SK-N-SH (cell line): ENCODE measurements at regions not wholly inside any gene's neighbourhood (a gene's known extent, or its start where the extent isn't known, plus 50 kb on each side); places are given as distances from the start of the nearest gene placed in this dataset.

ENCODE experiments used
- RAD21 ChIP-seq: IDR thresholded peaks from 2 replicates; pipeline ENCODE4 v1.6.1; 2012; ENCODE audit warnings: mild to moderate bottlenecking, low read length
- YY1 ChIP-seq: IDR thresholded peaks from 2 replicates; pipeline ENCODE4 v1.4.0; 2012; ENCODE audit warnings: low read depth, mild to moderate bottlenecking
- small RNA-seq, 7 experiments: library from RNA; depleted of rRNA; stranded (forward); fragments of <200 nt; gene quantifications; one replicate each; pipeline ENCODE3, GENCODE V24; 2012
- TF ChIP-seq, protein P1 (sequence below): IDR thresholded peaks from 2 replicates; pipeline ENCODE4 v1.6.1; 2012; ENCODE audit warnings: mild to moderate bottlenecking, low read depth, low read length, moderate library complexity
- TF ChIP-seq, protein P2 (sequence below): IDR thresholded peaks from 2 replicates; pipeline ENCODE4; 2012

DNA sequence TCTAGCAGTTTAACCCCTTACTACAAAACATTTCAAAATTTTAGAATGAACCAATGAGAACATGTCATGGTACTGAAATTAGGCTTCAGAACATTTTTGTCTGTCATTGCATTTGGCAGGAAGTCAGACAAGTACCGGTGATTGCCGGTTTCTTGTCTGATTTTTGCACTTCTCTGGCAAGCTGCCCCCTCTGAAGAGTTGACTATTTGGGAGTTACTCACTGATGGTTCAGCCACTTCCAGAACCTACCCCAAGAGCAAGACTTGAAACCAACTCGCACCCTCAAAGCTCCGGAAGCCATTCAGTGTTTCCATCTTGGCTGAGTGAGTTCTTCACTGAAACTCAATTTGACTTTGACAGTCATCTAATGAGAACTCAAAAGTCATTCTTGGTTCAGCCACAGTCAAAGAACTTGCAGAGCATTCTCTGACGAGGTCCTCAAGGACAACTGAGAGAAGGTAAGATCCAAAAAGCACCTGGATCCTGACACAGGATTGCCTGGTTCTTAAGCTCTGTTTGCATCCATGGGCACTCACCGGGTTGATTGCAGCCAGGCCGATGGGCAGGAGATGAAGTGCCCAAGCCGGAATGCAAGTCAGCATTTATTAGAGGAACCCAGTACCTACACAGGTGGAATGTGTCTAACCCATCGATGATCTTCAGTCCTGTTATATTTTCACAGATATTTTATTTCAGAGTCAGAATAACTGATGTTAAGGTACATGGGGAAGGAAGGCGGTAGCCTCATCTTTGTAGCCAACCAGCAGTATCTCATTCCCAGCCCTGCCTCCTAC lies 93.6 kb downstream of the USP22 start (continued):
- TF ChIP-seq, protein P1, sequence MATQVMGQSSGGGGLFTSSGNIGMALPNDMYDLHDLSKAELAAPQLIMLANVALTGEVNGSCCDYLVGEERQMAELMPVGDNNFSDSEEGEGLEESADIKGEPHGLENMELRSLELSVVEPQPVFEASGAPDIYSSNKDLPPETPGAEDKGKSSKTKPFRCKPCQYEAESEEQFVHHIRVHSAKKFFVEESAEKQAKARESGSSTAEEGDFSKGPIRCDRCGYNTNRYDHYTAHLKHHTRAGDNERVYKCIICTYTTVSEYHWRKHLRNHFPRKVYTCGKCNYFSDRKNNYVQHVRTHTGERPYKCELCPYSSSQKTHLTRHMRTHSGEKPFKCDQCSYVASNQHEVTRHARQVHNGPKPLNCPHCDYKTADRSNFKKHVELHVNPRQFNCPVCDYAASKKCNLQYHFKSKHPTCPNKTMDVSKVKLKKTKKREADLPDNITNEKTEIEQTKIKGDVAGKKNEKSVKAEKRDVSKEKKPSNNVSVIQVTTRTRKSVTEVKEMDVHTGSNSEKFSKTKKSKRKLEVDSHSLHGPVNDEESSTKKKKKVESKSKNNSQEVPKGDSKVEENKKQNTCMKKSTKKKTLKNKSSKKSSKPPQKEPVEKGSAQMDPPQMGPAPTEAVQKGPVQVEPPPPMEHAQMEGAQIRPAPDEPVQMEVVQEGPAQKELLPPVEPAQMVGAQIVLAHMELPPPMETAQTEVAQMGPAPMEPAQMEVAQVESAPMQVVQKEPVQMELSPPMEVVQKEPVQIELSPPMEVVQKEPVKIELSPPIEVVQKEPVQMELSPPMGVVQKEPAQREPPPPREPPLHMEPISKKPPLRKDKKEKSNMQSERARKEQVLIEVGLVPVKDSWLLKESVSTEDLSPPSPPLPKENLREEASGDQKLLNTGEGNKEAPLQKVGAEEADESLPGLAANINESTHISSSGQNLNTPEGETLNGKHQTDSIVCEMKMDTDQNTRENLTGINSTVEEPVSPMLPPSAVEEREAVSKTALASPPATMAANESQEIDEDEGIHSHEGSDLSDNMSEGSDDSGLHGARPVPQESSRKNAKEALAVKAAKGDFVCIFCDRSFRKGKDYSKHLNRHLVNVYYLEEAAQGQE: no peak
- no peak for TF ChIP-seq YY1
- no peak for TF ChIP-seq RAD21
- TF ChIP-seq, protein P2, sequence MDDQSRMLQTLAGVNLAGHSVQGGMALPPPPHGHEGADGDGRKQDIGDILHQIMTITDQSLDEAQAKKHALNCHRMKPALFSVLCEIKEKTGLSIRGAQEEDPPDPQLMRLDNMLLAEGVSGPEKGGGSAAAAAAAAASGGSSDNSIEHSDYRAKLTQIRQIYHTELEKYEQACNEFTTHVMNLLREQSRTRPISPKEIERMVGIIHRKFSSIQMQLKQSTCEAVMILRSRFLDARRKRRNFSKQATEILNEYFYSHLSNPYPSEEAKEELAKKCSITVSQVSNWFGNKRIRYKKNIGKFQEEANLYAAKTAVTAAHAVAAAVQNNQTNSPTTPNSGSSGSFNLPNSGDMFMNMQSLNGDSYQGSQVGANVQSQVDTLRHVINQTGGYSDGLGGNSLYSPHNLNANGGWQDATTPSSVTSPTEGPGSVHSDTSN: no peak

Small RNA genes lying in the stretch of these regions (small RNA-seq; reads per million reads assigned to genes)
- 0 reads per million in 7 experiments for gene AC087499.6
- 0 reads per million in 7 experiments for gene RNU6-1178P
